Fibroblast of pulmonary artery (primary cell): ENCODE measurements at regions not wholly inside any gene's neighbourhood (a gene's known extent, or its start where the extent isn't known, plus 50 kb on each side); places are given as distances from the start of the nearest gene placed in this dataset.
A peak's percentile ranks its signal among the peaks of the same experiment; 100 is the strongest.
"Not testable (repeated sequence)": the region's sequence is repeated elsewhere in the genome, so short reads cannot be mapped to it uniquely, and the experiment has no call there.

Source experiments
- DNase-seq: peaks from one replicate; pipeline ENCODE4 v3.0.0-alpha.2; 2010; ENCODE audit warnings: low read depth
- H3K4me3 ChIP-seq: replicated peaks from 2 replicates; pipeline ENCODE4 v1.5.1; 2011; ENCODE audit warnings: low read depth, mild to moderate bottlenecking, control low read depth, low read length, moderate library complexity
- TF ChIP-seq, protein P1 (sequence below): IDR thresholded peaks from 2 replicates; pipeline ENCODE4 v1.5.1; 2011; ENCODE audit warnings: mild to moderate bottlenecking, control low read depth, low read length, inconsistent platforms; ENCODE audit errors: missing control alignments

GRCh38 chr10:51006686-51007085 is 67.6 kb upstream of the PRKG1 start:
- TF ChIP-seq, protein P1, sequence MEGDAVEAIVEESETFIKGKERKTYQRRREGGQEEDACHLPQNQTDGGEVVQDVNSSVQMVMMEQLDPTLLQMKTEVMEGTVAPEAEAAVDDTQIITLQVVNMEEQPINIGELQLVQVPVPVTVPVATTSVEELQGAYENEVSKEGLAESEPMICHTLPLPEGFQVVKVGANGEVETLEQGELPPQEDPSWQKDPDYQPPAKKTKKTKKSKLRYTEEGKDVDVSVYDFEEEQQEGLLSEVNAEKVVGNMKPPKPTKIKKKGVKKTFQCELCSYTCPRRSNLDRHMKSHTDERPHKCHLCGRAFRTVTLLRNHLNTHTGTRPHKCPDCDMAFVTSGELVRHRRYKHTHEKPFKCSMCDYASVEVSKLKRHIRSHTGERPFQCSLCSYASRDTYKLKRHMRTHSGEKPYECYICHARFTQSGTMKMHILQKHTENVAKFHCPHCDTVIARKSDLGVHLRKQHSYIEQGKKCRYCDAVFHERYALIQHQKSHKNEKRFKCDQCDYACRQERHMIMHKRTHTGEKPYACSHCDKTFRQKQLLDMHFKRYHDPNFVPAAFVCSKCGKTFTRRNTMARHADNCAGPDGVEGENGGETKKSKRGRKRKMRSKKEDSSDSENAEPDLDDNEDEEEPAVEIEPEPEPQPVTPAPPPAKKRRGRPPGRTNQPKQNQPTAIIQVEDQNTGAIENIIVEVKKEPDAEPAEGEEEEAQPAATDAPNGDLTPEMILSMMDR = no peak
- DNase-seq = no peak
- H3K4me3 ChIP-seq = no peak overlapping the region

- TF ChIP-seq, protein P1 = no peak
- no peak overlapping the region for H3K4me3 ChIP-seq
- DNase-seq = peak; percentile 52
Observed at GRCh38 chr10:51007781-51008180, 66.5 kb upstream of the PRKG1 start.

- DNase-seq = no peak
- no peak overlapping the region for H3K4me3 ChIP-seq
- TF ChIP-seq, protein P1 = no peak
Observed at GRCh38 chr10:51008346-51008745, 65.9 kb upstream of the PRKG1 start.

DNA sequence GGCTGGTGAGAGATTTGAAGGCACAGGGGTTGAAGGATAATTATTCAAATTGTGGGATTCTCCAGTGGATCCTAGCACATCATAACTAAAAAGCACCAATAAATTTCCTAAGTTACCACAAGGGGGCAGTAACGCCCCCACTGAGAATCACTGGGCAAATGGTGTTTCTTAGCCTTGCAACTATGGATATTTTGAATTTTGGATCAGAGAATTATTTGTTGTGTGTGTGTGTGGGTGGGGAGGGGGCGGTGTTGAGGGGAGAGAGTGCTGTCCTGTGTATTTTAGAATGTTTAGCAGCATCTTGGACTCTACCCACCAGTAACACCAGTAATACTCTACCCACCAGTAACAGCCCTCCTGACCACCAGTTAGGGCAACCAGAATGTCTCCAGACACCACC is 63.3 kb upstream of the PRKG1 start:
- H3K4me3 ChIP-seq = no peak overlapping the region
- TF ChIP-seq, protein P1 = peak; percentile 79
- DNase-seq = peak; percentile 76

DNA sequence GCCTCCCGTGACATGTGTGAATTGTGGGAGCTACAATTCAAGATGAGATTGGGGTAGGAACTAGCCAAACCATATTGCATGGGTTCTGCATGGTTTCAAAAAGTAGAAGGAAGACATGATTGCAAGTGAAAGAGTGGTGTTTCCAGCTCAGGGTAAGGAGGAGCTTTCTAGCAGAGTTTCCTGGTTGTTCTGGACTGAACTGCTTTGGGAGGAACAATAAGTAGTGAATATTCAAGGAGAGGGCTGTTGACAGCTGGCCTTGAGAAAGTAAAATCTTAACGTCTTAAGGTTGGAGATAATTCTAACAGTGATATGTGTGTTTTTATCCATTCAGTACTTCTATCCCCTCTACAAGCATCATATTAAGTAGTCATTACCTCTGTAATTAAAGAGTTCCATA is 62.2 kb upstream of the PRKG1 start:
- H3K4me3 ChIP-seq = no peak overlapping the region
- TF ChIP-seq, protein P1 = no peak

GRCh38 chr10:51014680-51015389 is 59.5 kb upstream of the PRKG1 start:
- peak; percentile 56 for DNase-seq
- no peak overlapping the region for H3K4me3 ChIP-seq
- TF ChIP-seq, protein P1 = no peak

More for the DNA sequence above, 62.2 kb upstream of the PRKG1 start:
- no peak for DNase-seq

- not testable (repeated sequence) for DNase-seq, H3K4me3 ChIP-seq
Observed at GRCh38 chr10:51015390-51015754, 58.9 kb upstream of the PRKG1 start.
